HG02623 (cell line): ENCODE measurements at regions not wholly inside any gene's neighbourhood (a gene's known extent, or its start where the extent isn't known, plus 50 kb on each side); places are given as distances from the start of the nearest gene placed in this dataset.

ENCODE experiments used
- ATAC-seq: cut with Tn5 transposase; IDR thresholded peaks from one replicate; pipeline ENCODE4 v1.9.1; 2021; ENCODE audit warnings: moderate library complexity; ENCODE audit not compliant: unreplicated experiment

- ATAC-seq: no peak
Measured at GRCh38 chr6:23957017-23957416, 169.0 kb upstream of the NRSN1 start.

GRCh38 chr6:23964865-23965264, 161.2 kb upstream of the NRSN1 start:
- ATAC-seq: no peak

GRCh38 chr6:23969344-23969743, 156.7 kb upstream of the NRSN1 start:
- no peak for ATAC-seq

- ATAC-seq: no peak
Measured at GRCh38 chr6:23977706-23978105, 148.3 kb upstream of the NRSN1 start.

- no peak for ATAC-seq
Measured at GRCh38 chr6:23980965-23981364, 145.1 kb upstream of the NRSN1 start.

- ATAC-seq: no peak
Measured at GRCh38 chr6:23981923-23982322, 144.1 kb upstream of the NRSN1 start.

GRCh38 chr6:23983735-23984134, 142.3 kb upstream of the NRSN1 start:
- ATAC-seq: no peak

- no peak for ATAC-seq
Measured at GRCh38 chr6:23985015-23985414, 141.0 kb upstream of the NRSN1 start.

- no peak for ATAC-seq
Measured at GRCh38 chr6:23989885-23990533, 136.0 kb upstream of the NRSN1 start.

- ATAC-seq: no peak
Measured at GRCh38 chr6:23994013-23994412, 132.0 kb upstream of the NRSN1 start.

- no peak for ATAC-seq
Measured at GRCh38 chr6:24004062-24004461, 122.0 kb upstream of the NRSN1 start.

- no peak for ATAC-seq
Measured at GRCh38 chr6:24004659-24005058, 121.4 kb upstream of the NRSN1 start.

- no peak for ATAC-seq
Measured at GRCh38 chr6:24006254-24006653, 119.8 kb upstream of the NRSN1 start.

GRCh38 chr6:24009319-24009718, 116.7 kb upstream of the NRSN1 start:
- ATAC-seq: no peak

- ATAC-seq: no peak
Measured at GRCh38 chr6:24010133-24010532, 115.9 kb upstream of the NRSN1 start.

- no peak for ATAC-seq
Measured at GRCh38 chr6:24016286-24016685, 109.7 kb upstream of the NRSN1 start.

GRCh38 chr6:24016857-24017256, 109.2 kb upstream of the NRSN1 start:
- ATAC-seq: no peak

- no peak for ATAC-seq
Measured at GRCh38 chr6:24019393-24019792, 106.6 kb upstream of the NRSN1 start.

- no peak for ATAC-seq
Measured at GRCh38 chr6:24019830-24020229, 106.2 kb upstream of the NRSN1 start.

- no peak for ATAC-seq
Measured at GRCh38 chr6:24026050-24026449, 100.0 kb upstream of the NRSN1 start.

- ATAC-seq: no peak
Measured at GRCh38 chr6:24031496-24031895, 94.5 kb upstream of the NRSN1 start.

GRCh38 chr6:24032896-24033688, 92.9 kb upstream of the NRSN1 start:
- no peak for ATAC-seq

- no peak for ATAC-seq
Measured at GRCh38 chr6:24043848-24044247, 82.2 kb upstream of the NRSN1 start.
